ENCODE measurements at regions not wholly inside any gene's neighbourhood (a gene's known extent, or its start where the extent isn't known, plus 50 kb on each side); places are given as distances from the start of the nearest gene placed in this dataset.
"Not testable (repeated sequence)": the region's sequence is repeated elsewhere in the genome, so short reads cannot be mapped to it uniquely, and the experiment has no call there.

- H3K27ac ChIP-seq, result no peak overlapping the region
- no peaks in the 10 kb centered on the region for H3K4me1 ChIP-seq
- DNase-seq, result no peak
- peaks cover 0 to 4% (median 0%) of the 10 kb centered on the region in 12 donors for H3K9me3 ChIP-seq
- intact Hi-C loops (cut with DNase I), result no loop called here
- 53 to 68% (median 64%) methylated on average over 1 to 3 of the region's 3 CpGs for WGBS, 4 donors
- TF ChIP-seq, protein P1, sequence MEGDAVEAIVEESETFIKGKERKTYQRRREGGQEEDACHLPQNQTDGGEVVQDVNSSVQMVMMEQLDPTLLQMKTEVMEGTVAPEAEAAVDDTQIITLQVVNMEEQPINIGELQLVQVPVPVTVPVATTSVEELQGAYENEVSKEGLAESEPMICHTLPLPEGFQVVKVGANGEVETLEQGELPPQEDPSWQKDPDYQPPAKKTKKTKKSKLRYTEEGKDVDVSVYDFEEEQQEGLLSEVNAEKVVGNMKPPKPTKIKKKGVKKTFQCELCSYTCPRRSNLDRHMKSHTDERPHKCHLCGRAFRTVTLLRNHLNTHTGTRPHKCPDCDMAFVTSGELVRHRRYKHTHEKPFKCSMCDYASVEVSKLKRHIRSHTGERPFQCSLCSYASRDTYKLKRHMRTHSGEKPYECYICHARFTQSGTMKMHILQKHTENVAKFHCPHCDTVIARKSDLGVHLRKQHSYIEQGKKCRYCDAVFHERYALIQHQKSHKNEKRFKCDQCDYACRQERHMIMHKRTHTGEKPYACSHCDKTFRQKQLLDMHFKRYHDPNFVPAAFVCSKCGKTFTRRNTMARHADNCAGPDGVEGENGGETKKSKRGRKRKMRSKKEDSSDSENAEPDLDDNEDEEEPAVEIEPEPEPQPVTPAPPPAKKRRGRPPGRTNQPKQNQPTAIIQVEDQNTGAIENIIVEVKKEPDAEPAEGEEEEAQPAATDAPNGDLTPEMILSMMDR (IDR thresholded peaks at IDR 0.05), result no peak
- no peak for TF ChIP-seq POLR2A (IDR thresholded peaks at IDR 0.05)
- no peak overlapping the region for H3K4me3 ChIP-seq
- H3K27me3 ChIP-seq, result no peaks in the 10 kb centered on the region
- no peaks in the 10 kb centered on the region for H3K36me3 ChIP-seq
- ATAC-seq, result no peak
These were observed 626.7 kb upstream of the DEFB115 start for GRCh38 chr20:30630761-30631160.

- ATAC-seq; H3K27me3 ChIP-seq; H3K4me3 ChIP-seq; DNase-seq; H3K36me3 ChIP-seq; intact Hi-C loops (cut with DNase I); H3K27ac ChIP-seq; H3K4me1 ChIP-seq; H3K9me3 ChIP-seq: not testable (repeated sequence)
- WGBS, 4 donors, result 31 to 60% (median 58%) methylated on average over 3 to 4 of the region's 4 CpGs
These were observed 626.1 kb upstream of the DEFB115 start for GRCh38 chr20:30631261-30631789.

DNA sequence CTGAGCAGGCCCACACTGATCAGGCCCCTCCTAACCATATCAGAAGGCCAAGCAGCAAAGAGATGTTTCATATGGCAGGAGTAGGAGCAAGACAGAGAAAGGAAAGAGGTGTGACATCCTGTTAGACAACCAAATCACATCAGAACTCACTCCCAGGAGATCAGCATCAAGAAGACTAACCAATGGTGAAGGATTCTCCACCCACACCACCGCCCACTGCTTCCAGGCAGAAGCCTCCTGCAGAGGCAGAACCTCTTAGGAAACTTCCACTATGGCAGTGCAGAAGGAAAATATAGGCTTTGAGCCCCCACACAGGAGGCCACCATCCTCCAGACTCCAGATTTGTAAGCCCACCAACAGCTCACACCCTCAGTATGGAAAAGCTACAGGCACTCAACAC is 624.7 kb upstream of the DEFB115 start:
- WGBS, 4 donors, result 54 to 73% (median 71%) methylated on average over 1 of the region's 1 CpG
- ATAC-seq; intact Hi-C loops (cut with DNase I); H3K9me3 ChIP-seq; H3K4me3 ChIP-seq; H3K36me3 ChIP-seq; H3K27me3 ChIP-seq; H3K4me1 ChIP-seq; DNase-seq; H3K27ac ChIP-seq: not testable (repeated sequence)

DNA sequence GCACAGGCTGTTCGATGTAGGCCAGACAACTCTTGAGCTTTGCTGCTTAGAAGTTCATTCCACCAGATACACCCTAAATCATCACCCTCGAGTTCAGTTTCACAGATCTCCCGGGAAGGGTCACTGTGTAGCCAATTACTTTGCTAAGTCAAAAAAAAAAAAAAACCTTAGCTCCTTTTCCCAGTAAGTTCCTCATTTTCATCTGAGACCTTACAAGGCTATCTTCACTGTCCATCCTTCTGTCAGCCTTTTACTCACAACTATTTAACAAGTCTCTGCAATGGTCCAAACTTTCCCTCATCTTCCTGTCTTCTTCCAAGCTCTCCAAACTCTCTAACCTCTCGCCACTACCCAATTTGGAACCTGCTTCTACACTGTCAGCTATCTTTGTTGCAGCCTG is 615.9 kb upstream of the DEFB115 start:
- DNase-seq; intact Hi-C loops (cut with DNase I); H3K27me3 ChIP-seq; H3K4me3 ChIP-seq; H3K36me3 ChIP-seq; H3K9me3 ChIP-seq; H3K27ac ChIP-seq; ATAC-seq; H3K4me1 ChIP-seq: not testable (repeated sequence)
- WGBS, 4 donors, result 50 to 63% (median 52%) methylated on average over 4 of the region's 4 CpGs

DNA sequence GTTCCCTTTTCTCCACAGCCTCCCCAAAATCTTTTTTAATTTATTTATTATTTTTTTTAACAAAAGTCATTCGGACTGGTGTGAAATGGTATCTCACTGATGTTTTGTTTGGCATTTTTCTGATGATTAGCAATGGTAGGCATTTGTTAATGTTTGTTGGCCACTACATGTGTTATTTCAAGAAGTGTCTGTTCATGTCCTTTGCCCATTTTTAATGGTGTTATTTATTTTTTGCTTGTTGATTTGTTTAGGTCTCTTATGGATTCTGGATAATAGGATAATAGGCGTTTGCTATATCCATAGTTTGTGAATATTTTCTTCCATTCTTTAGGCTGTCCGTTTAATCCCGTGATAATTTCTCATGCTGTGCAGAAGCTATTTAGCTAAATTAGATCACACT is 596.5 kb upstream of the DEFB115 start:
- H3K4me3 ChIP-seq; DNase-seq; H3K27me3 ChIP-seq; ATAC-seq; H3K36me3 ChIP-seq; H3K27ac ChIP-seq; H3K4me1 ChIP-seq; intact Hi-C loops (cut with DNase I): not testable (repeated sequence)
- peaks cover 0 to 13% (median 0%) of the 10 kb centered on the region in 12 donors for H3K9me3 ChIP-seq
- 80 to 85% (median 85%) methylated on average over 4 of the region's 4 CpGs for WGBS, 4 donors

DNA sequence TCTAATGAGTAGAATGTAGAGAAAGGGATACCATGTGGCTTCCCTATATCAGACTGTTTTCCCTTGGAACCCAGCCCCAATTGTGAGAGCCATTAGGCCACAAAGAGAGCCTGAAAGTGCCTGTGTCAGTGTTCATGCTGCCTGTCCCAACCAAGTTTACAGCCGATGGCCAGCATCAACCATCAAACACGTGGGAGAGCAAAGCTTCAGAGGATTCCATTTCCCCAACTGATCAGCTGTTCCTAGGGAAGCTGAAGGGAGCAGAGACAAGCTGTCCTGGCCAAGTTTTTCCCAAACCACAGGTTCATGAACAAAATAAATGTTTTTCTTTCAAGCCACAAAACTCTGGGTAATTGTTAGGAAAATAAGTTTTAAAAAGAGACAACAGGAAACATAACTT is 589.0 kb upstream of the DEFB115 start:
- H3K9me3 ChIP-seq; ATAC-seq; H3K27ac ChIP-seq; H3K27me3 ChIP-seq; DNase-seq; H3K4me3 ChIP-seq; H3K4me1 ChIP-seq; H3K36me3 ChIP-seq; intact Hi-C loops (cut with DNase I): not testable (repeated sequence)
- WGBS, 4 donors, result 45 to 59% (median 52%) methylated on average over 2 of the region's 2 CpGs

- DNase-seq; ATAC-seq; H3K27me3 ChIP-seq; H3K27ac ChIP-seq; H3K9me3 ChIP-seq; intact Hi-C loops (cut with DNase I); H3K4me3 ChIP-seq; H3K4me1 ChIP-seq; H3K36me3 ChIP-seq: not testable (repeated sequence)
These were observed 588.0 kb upstream of the DEFB115 start for GRCh38 chr20:30669330-30670029.

- H3K4me3 ChIP-seq; H3K27me3 ChIP-seq; DNase-seq; H3K4me1 ChIP-seq; H3K36me3 ChIP-seq; ATAC-seq; H3K9me3 ChIP-seq; H3K27ac ChIP-seq; intact Hi-C loops (cut with DNase I): not testable (repeated sequence)
- whole genome bisulfite sequencing, 4 donors, result 55 to 72% (median 66%) methylated on average over 5 of the region's 5 CpGs
These were observed 586.3 kb upstream of the DEFB115 start for GRCh38 chr20:30671120-30671519.

- H3K27me3 ChIP-seq; H3K36me3 ChIP-seq; H3K4me3 ChIP-seq; DNase-seq; H3K27ac ChIP-seq; H3K9me3 ChIP-seq; intact Hi-C loops (cut with DNase I); H3K4me1 ChIP-seq; ATAC-seq: not testable (repeated sequence)
- WGBS, 4 donors, result 58 to 68% (median 63%) methylated on average over 6 of the region's 6 CpGs
These were observed 581.4 kb upstream of the DEFB115 start for GRCh38 chr20:30675988-30676564.

- H3K36me3 ChIP-seq; DNase-seq; H3K9me3 ChIP-seq; H3K4me1 ChIP-seq; H3K27me3 ChIP-seq; intact Hi-C loops (cut with DNase I); H3K27ac ChIP-seq; ATAC-seq; H3K4me3 ChIP-seq: not testable (repeated sequence)
- WGBS, 4 donors, result 70 to 82% (median 79%) methylated on average over 4 of the region's 4 CpGs
These were observed 575.2 kb upstream of the DEFB115 start for GRCh38 chr20:30682236-30682635.

All from heart left ventricle (tissue), 16 donors.